Stimulated activated CD8-positive, alpha-beta memory T cell treated with anti-CD3 and anti-CD28 coated beads, Interleukin-12 subunit alpha, Interleukin-12 subunit beta, amount 100 ng/mL, for 4 hours (primary cell): ENCODE measurements at regions not wholly inside any gene's neighbourhood (a gene's known extent, or its start where the extent isn't known, plus 50 kb on each side); places are given as distances from the start of the nearest gene placed in this dataset.
"Not testable (repeated sequence)": the region's sequence is repeated elsewhere in the genome, so short reads cannot be mapped to it uniquely, and the experiment has no call there.

ENCODE experiments used
- DNase-seq: peaks from one replicate; pipeline ENCODE4 v3.0.0-alpha.2; 2020; ENCODE audit warnings: low read depth

DNA sequence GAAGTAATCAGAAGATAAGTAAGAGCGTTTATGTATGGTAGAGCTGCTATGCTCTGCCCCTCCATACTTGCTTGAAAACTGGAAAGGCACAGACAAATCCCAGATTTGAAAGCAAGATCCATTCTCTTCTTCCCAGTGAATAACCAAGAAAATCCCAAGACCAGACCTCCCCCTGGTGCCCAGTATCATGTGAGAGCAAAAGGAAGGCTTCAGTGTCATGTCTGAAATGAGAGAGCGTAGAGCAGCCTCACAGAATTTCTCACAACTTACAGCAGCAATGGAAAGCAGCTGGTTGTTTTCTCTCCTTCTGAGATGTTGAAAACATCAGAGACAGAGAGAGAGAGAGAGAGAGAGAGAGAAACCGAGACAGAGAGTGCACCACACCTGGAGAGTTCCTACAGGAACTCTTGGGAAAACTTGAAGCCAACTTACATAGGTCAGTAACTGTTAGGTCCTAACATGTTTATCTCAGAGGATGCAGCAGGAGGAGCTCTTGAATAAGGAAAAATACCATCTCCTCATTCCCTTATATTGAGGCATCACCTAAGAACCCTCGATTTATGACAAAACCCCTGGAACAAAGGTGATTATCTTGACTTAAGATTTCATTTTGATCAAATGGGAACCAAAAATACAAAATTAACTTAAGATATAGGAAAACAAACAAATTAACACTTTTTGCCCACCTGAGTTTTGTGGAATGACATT lies 273.3 kb downstream of the NSUN3 start:
- no peak for DNase-seq

GRCh38 chr3:94345101-94345500 lies 282.2 kb downstream of the NSUN3 start:
- DNase-seq = no peak

- DNase-seq = no peak
Observed at GRCh38 chr3:94349310-94349878, 286.5 kb downstream of the NSUN3 start.

- no peak for DNase-seq
Observed at GRCh38 chr3:94356581-94356980, 293.7 kb downstream of the NSUN3 start.

DNA sequence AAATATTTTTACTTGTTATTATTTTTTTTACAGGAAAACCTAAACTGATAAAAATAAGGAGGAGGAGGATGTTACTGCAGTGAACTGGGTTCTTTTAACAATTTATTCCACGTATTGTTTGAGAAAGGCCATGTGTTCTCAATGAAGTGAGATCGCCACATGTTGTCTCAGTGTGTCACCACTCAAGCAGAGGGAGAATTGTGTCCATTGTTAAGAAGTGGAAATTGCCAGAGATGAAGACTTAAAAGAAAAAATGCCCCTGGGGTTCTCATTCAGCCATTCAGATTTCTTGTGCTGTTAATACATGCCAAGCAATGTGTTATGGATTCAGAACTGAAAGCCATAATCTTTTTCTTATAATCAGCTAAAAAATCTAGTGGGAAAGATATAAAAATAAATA lies 297.1 kb downstream of the NSUN3 start:
- no peak for DNase-seq

DNA sequence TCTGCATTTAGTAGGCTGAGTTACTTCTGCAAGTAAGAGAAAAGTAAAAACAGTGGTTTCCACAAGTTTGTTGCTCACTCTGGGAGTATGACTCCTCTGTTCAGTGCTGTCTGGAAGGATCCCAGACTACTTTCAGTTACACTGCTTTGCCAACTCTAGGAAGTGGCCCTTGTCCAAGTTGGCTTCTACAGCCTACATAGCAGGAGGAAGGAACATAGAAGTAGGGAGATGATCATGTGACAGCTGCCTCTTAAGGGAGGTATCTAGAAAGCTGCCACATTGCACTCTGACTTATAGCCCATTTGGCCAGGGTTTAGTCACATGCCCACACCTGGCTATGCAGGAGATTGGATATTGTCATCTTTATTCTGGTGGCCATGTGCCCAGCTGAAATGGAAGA lies 298.1 kb downstream of the NSUN3 start:
- no peak for DNase-seq

DNA sequence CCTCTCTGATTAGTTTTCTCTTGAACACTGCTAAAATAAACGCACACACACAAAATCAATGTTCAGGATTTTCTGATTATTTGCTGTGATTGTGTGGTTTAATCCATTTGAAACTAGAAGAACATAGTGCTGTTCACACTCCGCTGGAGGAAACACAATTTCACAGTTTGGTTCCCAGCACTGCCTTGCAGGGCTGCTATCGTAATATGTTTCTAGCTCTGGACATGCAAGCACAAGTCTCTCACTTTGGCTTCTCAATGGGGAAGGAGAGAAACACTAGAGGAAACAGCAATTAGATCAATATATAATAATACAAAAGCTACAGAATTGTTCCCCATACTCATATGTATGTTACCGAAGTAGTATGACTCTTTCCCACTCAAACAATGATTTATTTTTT lies 299.5 kb downstream of the NSUN3 start:
- no peak for DNase-seq

GRCh38 chr3:94365006-94365405 lies 302.1 kb downstream of the NSUN3 start:
- DNase-seq = no peak

GRCh38 chr3:94372026-94372425 lies 309.2 kb downstream of the NSUN3 start:
- no peak for DNase-seq

GRCh38 chr3:94373456-94373855 lies 310.6 kb downstream of the NSUN3 start:
- no peak for DNase-seq

- no peak for DNase-seq
Observed at GRCh38 chr3:94374439-94375161, 311.7 kb downstream of the NSUN3 start.

DNA sequence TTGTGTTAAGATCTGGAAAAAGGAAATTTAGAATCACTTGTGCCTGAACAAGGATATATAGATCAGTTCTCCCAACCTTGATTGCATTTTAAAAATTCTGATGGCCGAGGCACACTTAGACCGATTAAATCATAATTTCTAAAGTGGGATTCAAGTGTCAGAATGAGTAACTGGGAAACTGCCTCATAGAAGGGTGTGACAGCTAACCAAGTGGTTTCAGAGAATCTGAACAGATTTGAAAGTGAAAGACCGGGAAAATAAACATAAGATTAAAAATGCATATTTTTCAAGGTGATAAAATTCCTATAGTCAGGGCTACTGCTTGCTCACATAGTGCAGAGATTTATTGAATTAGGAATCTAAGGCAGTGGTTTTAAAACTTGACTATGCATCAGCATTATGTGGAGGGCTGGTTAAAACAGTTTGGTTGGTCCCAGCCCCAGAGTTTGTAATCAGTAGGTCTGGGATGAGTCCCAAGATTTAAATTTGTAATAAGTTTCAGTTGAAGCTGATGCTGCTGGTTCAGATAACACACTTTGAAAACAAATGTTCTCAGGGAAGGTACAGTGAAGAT lies 314.3 kb downstream of the NSUN3 start:
- DNase-seq = not testable (repeated sequence)

GRCh38 chr3:94377863-94378262 lies 315.0 kb downstream of the NSUN3 start:
- DNase-seq = not testable (repeated sequence)

DNA sequence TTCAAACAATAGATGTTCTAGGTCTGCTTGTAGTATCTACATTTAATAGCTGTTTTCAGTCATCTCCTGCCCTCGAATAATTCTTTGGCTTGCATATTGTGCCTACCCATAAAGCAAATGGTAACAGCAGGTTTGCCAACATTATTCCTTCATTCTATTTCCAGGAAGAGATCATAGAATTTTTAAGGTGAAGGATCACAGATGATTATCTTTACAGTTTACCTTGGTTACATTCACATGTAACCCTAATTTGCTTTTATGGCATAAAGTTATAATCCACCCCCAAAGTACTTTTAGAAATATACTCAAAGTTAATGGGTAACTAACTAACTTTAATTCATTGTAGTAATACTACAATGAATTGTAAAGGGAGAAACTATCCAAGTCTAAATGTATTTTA lies 315.5 kb downstream of the NSUN3 start:
- no peak for DNase-seq

DNA sequence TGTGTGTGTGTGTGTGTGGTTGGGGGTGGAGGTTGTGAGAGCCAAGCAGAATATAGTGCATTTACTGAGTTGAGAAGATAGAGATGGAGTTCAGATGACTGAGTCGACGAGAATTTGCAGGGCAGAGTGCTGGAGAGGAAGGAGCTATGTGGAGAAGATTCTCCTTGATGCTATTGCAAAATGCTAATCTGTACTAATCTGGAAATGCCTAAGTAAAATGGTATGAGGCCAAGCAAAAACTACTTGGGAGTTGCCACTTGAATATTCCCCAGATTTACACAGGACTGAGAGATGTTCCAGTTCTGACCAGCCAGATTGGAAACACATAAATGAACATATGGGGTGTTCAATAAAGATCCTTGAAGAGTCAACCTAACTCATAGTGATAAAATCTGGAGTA lies 316.4 kb downstream of the NSUN3 start:
- DNase-seq = no peak

- DNase-seq = no peak
Observed at GRCh38 chr3:94394885-94395284, 332.0 kb downstream of the NSUN3 start.

DNA sequence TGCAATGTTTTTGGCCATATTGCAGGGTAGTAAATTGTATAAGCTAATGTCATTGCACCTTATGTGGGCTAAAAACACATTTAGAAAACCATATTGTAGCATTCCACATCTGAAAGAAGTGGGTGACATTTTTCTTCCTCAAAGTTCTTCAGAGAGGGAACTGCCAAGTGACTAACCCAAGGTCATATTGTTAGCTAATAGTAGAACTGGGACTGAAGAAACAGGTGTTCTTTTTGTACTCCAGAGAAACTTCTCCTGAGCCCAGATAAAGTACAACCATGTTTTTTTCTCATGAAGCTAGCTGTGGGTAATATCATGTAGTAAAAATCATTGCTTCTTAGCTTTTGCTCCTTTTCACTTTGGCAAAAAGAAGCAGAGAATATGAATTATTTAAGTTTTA lies 333.0 kb downstream of the NSUN3 start:
- no peak for DNase-seq

DNA sequence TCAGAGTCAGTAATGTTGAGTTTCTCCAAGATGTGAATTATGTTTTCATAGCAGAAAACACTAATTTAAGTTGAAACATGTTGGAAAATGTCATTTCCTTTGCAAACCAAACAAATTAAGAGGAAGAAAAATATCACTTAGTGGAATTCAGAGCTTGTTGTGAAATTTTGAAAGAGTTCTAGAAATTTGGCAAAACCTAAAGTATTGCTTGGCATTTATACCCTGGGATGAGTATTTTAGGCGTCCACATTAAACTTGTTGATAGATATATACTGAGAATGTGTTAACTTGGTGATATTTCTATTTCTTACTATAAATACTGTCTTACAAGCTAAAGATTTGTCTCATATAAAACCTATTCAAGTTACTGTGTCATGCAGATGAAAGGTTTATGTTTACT lies 335.2 kb downstream of the NSUN3 start:
- DNase-seq = no peak

DNA sequence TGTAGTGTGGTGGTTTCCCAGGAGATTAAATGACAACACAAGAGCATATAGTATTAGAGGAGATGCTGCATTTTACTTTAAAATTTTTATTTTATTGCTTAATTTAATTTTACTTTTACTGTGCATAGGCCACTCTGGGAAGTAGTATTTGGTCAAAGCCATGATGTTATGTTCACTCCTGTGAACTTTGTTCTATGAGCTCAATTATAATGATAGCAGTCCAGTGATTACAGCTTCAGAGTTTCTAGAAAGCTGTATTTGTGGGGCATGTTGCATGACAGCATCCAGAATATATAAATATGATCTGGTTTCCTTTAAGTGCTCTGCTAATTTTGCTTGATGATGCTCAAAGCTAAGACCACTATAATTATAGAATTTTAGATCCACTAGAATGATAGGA lies 338.6 kb downstream of the NSUN3 start:
- no peak for DNase-seq

DNA sequence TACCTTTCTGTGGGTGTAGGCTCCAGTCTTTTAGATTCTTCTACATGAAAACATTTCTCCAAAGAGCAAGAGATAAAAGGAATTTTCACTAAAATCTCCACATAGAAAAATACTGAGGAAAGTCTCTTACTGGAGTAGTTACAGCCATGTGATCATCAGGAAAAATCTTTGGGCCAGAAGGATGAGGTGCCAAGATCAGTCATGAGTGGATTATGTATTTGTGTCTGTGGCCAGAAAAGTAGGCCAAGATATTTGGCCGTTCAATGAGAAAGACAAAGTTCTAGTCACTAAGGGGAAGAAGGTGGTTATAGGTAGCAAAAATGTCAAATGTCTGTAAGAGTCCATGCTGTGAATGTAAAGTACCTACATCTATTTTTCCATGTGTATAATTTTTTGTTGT lies 339.3 kb downstream of the NSUN3 start:
- DNase-seq = no peak

- no peak for DNase-seq
Observed at GRCh38 chr3:94405258-94406035, 342.6 kb downstream of the NSUN3 start.

GRCh38 chr3:94406595-94406994 lies 343.7 kb downstream of the NSUN3 start:
- no peak for DNase-seq
